ENCODE measurements at regions not wholly inside any gene's neighbourhood (a gene's known extent, or its start where the extent isn't known, plus 50 kb on each side); places are given as distances from the start of the nearest gene placed in this dataset.
"Not testable (repeated sequence)": the region's sequence is repeated elsewhere in the genome, so short reads cannot be mapped to it uniquely, and the experiment has no call there.

DNA sequence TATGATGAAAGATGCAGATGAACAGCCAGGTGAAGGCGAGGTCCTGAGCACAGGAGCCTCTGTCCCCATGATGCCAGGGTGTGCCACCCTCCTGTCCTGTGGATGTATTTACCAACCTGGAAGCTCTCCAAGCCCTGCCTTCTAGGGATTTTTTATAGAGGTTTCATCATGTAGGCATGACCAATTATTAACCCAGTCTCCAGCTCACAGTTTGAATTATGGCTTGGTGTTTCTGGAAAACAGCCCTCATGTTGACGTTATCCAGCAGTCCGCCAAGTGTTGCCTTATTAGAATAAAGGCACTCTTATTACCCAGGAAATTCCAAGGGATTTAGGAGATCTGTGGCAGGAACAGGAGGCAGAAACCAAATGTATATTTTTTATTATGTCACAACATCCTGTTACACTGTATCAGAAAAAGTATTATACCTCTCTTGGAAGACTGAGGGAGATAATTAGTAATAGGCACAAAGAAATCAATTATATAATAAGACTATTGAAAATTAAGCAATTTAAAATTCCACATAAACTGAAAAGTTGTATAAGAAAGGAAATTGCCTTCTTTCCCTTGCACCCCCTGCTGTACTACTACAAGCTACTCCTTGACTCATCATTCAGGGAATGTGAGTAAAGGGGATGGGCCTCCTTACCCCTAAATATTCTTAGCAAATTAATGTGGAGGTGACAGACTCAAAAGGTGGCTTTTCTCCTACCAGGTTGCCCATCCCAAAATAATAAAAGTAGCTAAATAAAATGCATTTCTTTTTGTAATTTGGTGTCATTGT, 129.6 kb downstream of the ZNF330 start:
- Mint-ChIP-seq H3K9me3 (no peaks in the 10 kb centered on the region), H3K36me3 (ENCODE audit: low read depth) (no peaks in the 10 kb centered on the region), H3K4me1 (peaks cover 5% of the 10 kb centered on the region), H3K4me3 (no peak overlapping the region), H3K27ac (no peak overlapping the region), H3K27me3 (no peaks in the 10 kb centered on the region)
- DNase-seq (no peak), ATAC-seq (ENCODE audit: low read depth) (no peak)
- ChIA-PET CTCF (no interaction called here), POLR2A (no interaction called here)
- TF ChIP-seq, protein P1, sequence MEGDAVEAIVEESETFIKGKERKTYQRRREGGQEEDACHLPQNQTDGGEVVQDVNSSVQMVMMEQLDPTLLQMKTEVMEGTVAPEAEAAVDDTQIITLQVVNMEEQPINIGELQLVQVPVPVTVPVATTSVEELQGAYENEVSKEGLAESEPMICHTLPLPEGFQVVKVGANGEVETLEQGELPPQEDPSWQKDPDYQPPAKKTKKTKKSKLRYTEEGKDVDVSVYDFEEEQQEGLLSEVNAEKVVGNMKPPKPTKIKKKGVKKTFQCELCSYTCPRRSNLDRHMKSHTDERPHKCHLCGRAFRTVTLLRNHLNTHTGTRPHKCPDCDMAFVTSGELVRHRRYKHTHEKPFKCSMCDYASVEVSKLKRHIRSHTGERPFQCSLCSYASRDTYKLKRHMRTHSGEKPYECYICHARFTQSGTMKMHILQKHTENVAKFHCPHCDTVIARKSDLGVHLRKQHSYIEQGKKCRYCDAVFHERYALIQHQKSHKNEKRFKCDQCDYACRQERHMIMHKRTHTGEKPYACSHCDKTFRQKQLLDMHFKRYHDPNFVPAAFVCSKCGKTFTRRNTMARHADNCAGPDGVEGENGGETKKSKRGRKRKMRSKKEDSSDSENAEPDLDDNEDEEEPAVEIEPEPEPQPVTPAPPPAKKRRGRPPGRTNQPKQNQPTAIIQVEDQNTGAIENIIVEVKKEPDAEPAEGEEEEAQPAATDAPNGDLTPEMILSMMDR (IDR thresholded peaks at IDR 0.05): no peak
- intact Hi-C loops (cut with micrococcal nuclease): no loop called here

DNA sequence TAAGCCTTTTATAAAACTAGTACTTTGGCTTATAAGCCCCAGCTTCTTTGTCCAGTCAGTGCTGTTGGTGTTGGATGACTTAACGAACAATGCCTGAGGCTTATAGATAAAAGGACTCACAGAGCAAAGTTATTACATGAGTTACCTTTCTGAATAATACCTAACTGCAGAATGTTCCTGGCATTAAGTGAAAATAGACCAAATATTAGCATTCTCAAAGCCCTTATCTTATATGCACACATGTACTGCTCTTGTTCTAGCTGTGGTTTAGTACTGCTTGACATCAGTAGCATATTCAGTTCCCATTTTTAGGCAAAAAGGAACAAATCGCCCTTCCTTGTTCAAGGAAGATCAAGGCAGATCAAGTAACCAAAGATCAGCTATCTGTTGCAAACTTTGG, 131.6 kb downstream of the ZNF330 start:
- ChIA-PET POLR2A (no interaction called here), CTCF (no interaction called here)
- DNase-seq (no peak), ATAC-seq (ENCODE audit: low read depth) (no peak)
- Mint-ChIP-seq H3K4me1 (peaks cover 5% of the 10 kb centered on the region), H3K9me3 (no peaks in the 10 kb centered on the region), H3K36me3 (ENCODE audit: low read depth) (no peaks in the 10 kb centered on the region), H3K4me3 (no peak overlapping the region), H3K27me3 (no peaks in the 10 kb centered on the region), H3K27ac (no peak overlapping the region)
- TF ChIP-seq, protein P1 (IDR thresholded peaks at IDR 0.05): no peak
- intact Hi-C loops (cut with micrococcal nuclease): no loop called here

DNA sequence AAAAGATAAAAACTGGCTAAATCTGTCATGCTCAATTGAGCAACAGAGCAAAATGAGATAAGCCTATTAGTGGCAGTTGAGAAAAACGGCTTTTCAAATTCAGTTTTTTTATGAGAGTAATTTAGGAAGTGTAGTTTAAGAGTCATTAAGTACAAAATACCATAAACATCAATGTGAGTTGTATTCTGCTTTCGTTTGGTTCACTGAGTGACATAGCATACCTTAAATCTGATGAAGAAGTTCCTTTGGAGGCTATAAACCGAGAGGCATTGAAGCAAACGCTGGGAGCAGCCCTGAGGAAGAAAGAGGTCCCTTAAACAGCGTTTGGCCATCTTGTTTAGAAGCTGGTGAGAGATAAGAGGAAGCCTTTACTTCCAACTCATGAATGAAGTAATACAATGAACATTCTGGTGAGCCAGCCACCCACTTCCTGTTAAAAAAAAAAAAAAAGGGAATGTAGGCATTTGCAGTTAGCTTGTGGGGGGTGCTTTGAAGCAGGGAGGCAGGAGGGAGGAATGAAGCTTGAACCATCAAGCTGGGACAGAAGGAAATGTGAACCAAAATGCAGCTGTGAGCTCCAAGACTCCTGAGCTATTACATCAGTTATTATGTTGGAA, 132.3 kb downstream of the ZNF330 start:
- peaks cover 5% of the 10 kb centered on the region for H3K4me1 Mint-ChIP-seq
- no peaks in the 10 kb centered on the region for H3K27me3 Mint-ChIP-seq
- ATAC-seq (ENCODE audit: low read depth) (no peak), DNase-seq (no peak)
- intact Hi-C loops (cut with micrococcal nuclease): no loop called here
- TF ChIP-seq, protein P1 (IDR thresholded peaks at IDR 0.05): no peak
- POLR2A ChIA-PET: no interaction called here
- no peaks in the 10 kb centered on the region for H3K36me3 Mint-ChIP-seq (ENCODE audit: low read depth)
- H3K9me3 Mint-ChIP-seq: no peaks in the 10 kb centered on the region
- CTCF ChIA-PET: no interaction called here
- no peak overlapping the region for H3K27ac Mint-ChIP-seq
- no peak overlapping the region for H3K4me3 Mint-ChIP-seq

DNA sequence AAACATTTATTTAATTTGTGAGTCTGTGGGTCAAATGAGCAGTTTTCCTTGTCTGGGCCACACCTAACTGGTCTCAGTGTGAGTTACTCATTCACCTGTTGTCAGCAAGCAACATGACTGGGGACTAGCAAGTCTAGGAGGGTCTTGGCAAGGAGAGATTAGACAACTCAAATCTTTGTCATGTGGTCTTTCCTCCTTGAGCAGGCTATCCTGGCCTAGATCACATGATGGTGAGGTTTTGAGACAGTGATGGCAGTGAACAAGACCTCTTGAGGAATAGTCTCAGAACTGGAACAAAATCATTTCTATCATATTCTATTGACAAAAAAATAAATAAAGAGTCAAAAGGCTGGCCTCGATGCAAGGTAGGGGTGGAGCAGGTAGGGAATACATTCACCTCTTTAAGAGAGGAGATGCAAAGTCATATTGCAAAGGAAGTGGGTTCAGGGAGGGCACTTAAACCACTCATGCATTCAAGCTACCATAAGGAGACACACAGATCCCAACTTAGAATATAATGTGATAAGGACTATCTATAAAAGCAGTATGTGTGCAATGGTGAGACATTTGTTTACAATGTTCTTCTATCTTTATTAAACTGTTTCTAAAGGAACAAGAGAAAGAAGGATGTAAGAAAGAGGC, 135.7 kb downstream of the ZNF330 start:
- DNase-seq (no peak), ATAC-seq (ENCODE audit: low read depth) (no peak)
- Mint-ChIP-seq H3K9me3 (peaks cover 7% of the 10 kb centered on the region), H3K4me3 (no peak overlapping the region), H3K27ac (no peak overlapping the region), H3K27me3 (no peaks in the 10 kb centered on the region), H3K36me3 (ENCODE audit: low read depth) (no peaks in the 10 kb centered on the region), H3K4me1 (no peaks in the 10 kb centered on the region)
- ChIA-PET POLR2A (no interaction called here), CTCF (no interaction called here)
- intact Hi-C loops (cut with micrococcal nuclease): no loop called here
- TF ChIP-seq, protein P1 (IDR thresholded peaks at IDR 0.05): no peak

DNA sequence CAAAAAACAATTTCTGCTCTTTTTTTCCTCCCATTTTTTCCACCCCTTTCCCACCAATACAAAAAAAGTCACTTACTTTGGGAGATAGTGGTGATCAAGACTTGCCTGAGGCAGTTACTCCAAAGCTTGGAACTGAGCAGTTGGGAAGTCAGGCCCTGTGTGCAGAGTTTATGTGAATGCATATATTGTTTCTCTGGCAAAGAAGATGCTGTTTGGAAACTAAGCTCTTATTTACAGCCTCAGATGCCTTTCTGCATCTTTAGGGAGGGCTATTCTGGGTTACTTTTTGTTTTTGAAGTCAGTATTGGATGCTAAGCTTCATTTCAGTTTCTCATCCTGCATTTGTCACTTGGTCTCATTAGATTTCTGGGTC, 136.3 kb downstream of the ZNF330 start:
- Mint-ChIP-seq H3K27me3 (no peaks in the 10 kb centered on the region), H3K4me3 (no peak overlapping the region), H3K27ac (no peak overlapping the region), H3K9me3 (peaks cover 11% of the 10 kb centered on the region), H3K4me1 (no peaks in the 10 kb centered on the region), H3K36me3 (ENCODE audit: low read depth) (no peaks in the 10 kb centered on the region)
- intact Hi-C loops (cut with micrococcal nuclease): no loop called here
- CTCF ChIA-PET: no interaction called here
- ATAC-seq (ENCODE audit: low read depth): no peak
- POLR2A ChIA-PET: no interaction called here
- no peak for DNase-seq
- TF ChIP-seq, protein P1 (IDR thresholded peaks at IDR 0.05): no peak

DNA sequence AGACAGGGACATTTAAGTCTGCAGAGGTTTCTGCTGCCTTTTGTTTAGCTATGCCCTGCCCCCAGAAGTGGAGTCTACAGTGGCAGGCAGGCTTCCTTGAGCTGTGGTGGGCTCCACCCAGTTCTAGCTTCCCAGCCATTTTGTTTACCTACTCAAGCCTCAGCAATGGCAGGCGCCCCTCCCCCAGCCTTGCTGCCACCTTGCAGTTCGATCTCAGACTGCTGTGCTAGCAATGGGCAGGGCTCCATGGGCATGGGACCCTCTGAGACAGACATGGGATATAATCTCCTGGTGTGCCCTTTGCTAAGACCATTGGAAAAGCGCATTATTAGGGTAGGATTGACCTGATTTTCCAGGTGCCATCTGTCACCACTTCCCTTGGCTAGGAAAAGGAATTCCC, 147.5 kb downstream of the ZNF330 start:
- H3K36me3 Mint-ChIP-seq (ENCODE audit: low read depth); H3K4me1 Mint-ChIP-seq; H3K27ac Mint-ChIP-seq; CTCF ChIA-PET; DNase-seq; H3K27me3 Mint-ChIP-seq; POLR2A ChIA-PET; ATAC-seq (ENCODE audit: low read depth); H3K9me3 Mint-ChIP-seq; H3K4me3 Mint-ChIP-seq; intact Hi-C loops (cut with micrococcal nuclease): not testable (repeated sequence)

All from activated B cell treated with CpG ODN at 0.5 μM for 24 hours (primary cell).